CD4-positive, alpha-beta T cell treated with Interleukin-6 at 100 ng/mL for 8 hours (primary cell): ENCODE measurements at regions not wholly inside any gene's neighbourhood (a gene's known extent, or its start where the extent isn't known, plus 50 kb on each side); places are given as distances from the start of the nearest gene placed in this dataset.
"Not testable (repeated sequence)": the region's sequence is repeated elsewhere in the genome, so short reads cannot be mapped to it uniquely, and the experiment has no call there.

ENCODE experiments used
- DNase-seq: peaks from one replicate; pipeline ENCODE4 v3.0.0-alpha.2; 2020; ENCODE audit warnings: mixed read lengths, low spot score

DNA sequence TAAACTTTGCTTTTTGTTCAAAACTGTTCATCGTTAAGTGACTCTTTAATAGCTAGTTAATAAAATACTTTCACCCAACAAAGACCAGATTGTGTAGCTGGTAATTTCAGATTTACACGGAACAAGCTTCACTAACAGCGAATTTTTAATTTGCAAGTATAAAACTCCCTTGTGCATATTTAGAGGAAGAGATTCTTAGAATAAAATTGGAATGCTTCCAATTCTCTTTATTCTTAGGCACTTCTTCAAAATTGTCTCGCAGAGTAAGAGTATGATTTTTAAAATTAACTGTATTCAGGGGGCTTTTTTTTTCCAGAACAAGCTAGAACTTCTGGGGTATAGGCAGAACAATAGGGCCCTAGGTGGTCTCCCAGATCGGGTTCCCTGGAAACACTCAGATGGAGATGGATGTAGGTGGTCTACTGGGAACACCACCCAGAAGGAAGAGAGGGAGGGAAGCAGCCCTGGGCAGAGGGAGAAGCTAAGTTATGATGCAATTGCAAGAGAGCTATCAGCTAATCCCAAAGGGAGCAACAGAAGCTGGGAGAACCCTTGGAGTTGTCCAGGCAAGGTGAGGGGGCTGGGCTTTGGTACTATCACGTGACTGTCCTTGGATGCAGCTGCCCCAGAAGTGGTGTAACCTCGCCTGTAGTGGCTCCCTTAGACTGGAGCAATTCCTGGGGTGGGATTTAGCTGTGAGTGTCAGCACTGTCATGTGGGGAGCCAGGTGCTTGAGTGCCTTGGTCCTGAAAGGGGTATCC is 151.7 kb upstream of the ASB18 start:
- no peak for DNase-seq

DNA sequence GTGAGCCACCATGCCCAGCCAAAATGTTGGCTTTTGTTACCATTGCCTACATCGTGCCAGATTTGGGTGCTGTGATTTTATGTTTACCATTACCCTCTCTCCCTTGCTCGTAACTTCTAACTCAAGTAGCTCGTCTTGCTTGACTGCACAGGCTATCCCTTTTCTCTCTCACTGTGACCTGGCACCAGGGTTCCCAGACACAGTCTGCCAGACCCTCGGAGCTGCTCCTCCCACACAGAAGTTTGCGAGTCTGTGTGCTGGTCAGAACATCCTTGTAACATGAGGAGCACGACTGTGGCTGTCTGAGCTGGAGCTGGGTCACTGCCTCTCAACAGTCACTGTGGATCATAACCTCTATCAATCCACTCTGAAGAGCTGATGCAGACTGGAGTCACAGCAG is 152.5 kb upstream of the ACKR3 start:
- DNase-seq = no peak

DNA sequence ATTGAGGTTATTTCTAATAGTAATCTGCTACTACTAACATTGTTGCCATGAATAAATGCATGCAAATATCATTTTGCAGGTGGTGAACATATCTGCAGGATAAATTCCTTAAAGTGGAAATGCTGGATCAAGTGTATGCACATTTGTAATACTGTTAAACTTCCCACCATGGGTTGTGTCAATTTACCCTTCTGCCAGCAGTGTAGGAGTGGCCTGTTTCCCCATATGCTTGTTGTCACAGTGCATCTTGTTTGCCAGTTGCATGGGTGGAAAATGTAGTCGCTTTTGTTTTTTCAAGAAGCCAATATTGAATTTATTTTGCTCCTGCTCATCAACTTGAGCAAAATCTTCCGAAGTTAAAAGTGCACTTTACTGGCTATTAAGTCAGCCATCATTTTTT is 139.0 kb upstream of the ACKR3 start:
- no peak for DNase-seq

DNA sequence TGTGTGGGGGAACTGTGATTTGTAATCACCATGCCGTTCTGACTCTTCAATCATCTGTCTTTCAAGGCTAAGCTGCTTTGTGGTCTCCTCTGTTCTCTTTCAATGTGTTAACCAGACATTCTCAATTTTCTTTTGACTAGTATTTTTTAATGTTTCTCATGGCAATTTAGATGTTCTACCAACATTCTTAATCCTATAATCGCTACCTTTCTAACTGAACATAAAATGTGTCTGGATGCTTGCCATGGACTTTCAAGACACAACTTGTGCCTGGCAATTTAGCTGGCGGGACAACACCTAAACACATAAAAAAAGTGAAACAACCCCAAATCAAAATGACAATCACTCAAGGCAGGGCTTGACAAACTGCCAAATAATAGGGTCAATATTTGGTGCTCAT is 135.0 kb upstream of the ACKR3 start:
- DNase-seq = no peak

DNA sequence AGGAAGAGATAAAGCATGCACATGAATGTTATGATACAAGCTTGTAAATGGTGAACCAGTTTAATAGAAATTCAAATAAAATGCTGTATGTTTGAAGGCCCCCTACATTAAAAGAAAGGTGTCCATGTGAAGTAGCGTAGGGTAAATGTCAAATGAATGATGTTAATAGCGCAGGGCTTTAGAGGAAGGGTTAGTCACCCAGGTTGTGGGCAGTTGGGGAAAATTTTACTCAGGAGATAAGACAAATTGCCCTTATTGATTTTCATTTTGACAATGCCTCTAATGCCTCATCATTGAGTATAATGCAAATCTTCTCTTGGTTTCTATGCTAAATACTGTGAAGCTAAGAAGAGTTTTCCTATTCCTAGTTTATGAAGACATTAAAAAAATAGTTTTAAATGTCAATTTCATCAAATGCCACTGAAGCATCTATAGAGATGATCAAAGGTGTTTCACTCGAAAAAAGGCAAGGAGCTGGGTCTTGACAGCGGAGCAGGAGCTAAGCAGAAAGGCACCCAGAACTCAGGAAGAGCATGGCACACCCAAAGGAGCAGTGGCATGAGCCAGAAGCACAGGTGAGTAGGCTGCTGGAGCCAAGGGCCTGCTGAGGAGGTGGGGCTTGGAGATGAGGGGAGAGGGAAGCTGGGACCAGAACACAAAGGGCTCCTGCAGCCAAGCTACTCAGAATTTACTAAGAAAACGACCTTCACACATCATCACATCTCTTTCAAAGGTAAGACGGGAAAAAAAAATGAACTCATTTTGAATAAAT is 129.3 kb upstream of the ACKR3 start:
- DNase-seq = no peak

DNA sequence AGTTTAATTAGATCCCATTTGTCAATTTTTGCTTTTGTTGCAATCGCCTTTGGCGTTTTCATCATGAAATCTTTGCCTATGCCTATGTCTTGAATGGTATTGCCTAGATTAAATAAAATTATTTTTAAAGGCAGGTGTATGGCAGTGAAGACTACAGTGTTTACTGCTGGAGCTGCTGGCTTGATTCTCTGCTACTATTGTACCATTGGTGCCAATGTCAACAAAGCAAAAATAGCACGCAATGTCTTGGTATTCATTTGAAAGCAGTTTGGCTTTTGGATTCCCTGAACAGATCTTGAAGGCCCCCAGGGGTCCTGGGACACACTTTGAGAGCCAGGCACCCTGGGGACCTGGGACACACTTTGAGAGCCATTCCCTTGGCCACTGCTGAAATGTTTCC is 125.4 kb upstream of the ACKR3 start:
- no peak for DNase-seq

DNA sequence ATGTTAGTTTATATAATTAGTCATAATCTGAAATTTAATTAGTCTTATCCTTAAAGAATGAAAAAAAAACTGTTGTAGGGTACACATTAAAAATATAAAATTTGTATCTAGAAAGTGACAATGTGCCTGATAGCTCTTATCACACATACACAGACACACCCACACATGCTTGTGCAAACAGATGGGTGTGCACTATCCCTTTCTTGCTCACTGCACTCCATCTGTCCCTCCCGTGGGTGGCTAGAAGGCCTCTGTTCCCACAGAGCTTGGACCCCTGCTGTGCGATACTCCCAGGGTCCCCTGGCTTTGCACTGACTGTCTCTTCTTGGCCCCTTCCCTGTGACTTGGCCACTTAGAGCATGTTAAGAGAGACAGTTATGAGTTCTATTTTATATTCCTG is 123.9 kb upstream of the ACKR3 start:
- no peak for DNase-seq

DNA sequence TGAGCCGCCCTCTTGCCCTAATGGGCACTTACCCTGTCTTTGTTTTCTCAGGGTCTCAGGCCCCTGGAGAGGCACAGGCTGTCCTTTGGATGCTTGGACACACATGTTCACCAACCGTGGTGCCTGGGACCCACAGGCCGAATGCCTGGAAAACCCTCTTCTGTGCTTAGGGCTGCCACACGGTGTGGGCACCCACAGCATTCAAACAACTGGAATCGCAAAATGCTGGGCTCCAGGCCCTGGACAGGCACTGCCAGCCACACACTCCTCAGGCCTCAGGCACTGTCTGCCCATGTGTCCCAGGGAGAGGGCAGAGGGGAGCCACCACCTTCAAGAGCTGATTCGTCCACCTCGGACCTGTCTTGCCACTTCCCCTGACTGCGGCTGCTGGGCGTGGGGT is 123.1 kb upstream of the ACKR3 start:
- DNase-seq = no peak

DNA sequence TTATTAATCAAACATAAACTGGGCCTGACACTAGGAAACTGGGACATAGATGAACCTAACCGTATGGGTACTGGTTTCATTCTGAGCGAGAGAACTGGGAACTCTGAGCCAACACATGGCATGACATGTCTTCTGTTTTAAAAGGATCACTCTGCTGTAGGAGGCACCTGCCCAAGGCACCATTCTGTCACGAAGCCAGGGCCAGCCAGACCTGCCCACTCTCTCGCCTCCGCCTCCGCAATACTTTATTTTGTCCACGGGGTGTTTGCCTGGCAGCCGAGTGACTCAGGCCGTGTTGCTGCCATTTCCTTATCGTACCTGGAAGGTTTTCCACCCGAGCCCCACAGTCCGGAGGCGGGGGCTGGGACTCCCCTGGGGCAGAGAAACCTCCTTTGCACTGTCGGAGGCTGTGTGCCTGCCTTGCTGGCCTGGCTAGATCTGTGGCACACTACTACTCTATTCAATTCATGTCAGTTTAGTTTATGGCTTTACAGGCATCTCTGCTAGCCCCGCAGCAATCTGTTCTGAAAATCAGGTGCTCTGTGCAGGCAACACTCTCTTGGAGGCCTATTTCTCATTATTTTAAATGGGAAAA is 120.4 kb upstream of the ACKR3 start:
- no peak for DNase-seq

DNA sequence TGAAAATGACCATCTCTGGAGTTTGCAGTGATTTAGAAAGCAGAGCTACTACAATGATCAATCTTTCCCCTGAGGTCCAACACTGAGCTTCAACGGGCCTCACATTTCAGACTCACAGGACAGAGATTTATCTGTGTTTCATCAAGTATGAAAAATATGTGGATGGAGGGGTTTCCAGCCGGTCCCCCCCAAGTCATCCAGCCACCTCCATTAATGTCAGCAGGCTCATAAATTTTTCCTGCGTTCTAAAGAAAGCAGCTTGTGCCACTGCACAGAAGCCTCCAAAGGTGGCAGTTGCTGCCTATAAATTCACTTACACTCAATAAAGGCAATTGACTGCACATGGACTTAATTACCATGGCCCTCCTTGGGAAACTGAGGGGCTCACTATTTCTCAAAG is 117.4 kb upstream of the ACKR3 start:
- DNase-seq = no peak

DNA sequence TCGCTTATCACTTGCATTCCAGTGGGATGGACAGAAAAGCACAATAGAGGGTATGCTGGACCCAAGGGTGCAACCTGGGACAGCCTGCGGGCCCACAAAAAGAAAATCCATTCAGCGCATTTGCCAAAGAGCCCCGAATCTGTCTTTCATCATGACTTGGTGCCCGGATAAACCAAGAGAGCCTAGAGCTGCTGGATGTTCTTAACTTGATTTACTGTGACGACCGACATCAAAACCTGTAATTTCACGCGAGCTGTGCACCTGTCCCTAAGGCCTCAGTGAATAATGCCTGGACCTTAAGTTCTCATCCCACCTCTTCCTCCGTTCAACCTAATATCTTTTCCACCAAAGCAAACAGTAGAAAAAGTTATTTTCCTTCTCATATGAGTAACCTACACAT is 115.5 kb upstream of the ACKR3 start:
- DNase-seq = no peak

DNA sequence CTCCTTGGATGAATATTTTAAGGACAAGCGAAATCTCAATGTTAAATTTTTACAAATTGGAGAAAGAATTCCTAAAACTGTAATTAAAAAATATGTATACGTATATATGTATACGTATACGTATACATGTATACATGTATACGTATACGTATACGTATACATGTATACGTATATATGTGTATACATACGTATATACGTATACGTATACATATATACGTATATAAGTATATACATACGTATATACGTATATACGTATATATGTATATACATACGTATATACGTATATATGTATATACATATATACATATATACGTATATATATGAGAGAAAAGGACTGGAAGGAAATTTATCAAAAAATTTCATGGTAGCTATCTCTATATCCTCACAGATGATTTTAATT is 110.2 kb upstream of the ACKR3 start:
- no peak for DNase-seq

DNA sequence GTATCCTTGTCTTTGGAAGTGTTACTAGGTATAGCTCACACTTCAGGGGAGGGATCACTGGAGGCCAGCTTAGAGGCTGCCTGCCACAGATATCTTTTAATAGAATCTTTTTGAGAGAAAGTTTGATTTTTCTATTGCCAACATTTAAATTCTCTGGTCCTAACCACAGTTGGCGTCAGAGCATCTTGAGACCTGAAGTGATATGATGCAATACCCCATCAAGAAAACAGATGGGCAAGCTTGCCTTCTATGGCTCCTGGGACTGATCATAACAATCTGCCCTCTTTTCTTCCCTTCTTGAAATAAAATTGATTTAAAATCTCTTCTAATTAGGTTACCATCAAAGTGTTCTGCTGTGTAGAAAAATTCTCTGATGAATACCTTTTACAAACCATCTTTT is 105.5 kb upstream of the ACKR3 start:
- no peak for DNase-seq

DNA sequence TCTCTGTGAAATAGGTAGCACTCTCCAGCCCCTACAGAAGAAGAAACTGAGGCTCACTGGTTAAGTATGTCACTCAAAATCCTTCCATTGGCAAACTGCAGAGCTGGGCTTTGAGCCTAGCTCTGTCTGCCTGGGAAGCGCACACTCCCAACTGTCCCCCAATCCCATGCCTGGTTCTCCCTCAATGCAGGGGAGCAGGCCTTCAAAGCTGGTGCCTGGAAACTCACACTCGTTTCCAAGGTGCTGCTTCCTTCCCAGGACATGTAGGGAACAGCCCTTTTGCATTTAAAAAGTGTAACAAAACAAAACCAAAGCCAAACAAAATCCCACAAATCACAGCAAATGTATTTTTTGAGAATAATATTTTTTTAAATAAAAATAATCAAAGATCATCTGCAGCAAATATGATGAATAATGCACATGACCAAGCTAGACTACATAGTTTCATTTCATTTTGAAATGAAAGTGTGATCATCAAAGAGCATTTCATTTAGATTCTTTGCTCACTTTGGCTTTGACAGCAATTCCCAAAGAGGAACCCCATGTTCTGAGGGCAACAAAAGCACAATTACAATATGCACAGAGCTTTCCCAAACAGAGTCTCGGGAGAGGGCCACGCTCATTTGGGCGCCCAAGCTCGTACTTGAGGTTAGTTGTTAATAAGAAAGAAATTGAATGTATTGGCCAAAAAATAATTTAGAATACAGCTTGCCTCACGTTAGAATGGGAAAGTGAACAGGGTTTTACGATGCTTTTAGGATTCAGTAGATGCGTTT is 96.7 kb upstream of the ACKR3 start:
- DNase-seq = no peak

DNA sequence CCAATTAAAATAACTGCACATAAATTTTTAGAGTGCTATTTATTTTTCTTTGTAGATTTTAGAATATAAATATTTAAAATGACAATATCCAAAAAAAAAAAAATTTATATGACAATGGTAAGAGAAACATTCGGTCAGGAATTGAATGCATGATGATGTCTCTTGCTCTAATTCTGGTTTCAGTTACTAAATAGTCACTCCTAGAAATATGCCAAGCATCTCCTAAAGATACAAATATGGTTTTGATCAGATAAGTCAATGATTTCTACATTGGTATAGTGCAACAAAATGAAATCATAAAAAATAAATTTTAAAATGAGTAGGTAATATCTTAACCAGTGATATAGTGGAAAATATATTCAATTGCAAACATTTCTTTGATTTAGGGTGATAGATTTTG is 95.9 kb upstream of the ACKR3 start:
- DNase-seq = no peak

DNA sequence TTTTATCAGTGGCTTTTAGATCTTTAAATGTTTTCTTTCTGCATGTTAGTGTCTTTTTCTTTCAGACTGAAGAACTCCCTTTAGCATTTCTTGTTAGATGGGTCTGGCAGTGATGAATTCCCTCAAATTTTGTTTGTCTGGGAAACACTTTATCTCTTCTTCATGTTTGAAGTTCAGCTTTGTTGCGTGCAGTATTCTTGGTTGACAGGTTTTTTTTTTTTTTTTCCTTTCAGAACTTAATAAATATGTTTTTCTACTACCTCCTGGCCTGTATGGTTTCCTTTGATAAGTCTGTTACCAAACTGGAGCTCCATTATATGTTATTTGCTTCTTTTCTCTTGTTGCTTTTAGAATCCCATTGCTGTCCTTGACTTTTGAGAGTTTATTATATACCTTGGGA is 89.8 kb upstream of the ACKR3 start:
- DNase-seq = no peak

DNA sequence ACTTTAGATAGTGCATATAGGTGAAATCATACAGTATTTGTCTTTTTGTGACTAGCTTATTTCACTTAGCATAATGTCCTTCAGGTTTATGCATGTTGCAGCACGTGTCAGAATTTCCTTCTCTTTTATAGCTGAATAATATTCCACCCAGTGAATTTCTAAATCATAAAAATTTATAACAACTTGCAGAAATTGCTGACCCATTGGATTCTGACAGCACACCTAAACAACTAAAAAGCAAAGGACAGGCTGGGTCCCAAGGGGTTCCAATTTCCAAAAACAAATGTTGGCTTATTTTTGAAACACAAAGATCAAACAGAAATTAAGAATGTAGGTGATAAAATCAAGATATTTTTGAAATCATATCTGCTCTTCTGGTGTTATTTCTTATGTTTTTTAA is 86.5 kb upstream of the ACKR3 start:
- no peak for DNase-seq

DNA sequence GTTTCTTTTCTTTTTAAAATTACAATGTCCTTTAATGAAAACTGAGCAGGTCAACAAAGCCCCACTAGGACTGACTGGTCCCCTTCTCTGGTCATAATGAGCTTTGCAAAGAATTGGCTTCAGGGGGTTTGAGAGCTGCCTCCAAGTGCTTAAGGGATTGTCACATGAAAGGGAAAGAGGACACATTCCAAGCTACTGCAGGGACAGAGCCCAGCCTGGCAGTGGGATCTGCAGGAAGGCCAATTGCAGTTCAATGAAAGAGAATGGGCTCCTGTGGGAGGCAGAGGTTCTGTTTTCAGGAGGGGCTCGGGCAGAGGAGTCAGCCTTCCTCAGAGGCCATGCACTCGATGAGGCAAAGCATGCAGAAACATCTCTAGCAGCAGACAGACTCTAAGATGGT is 84.1 kb upstream of the ACKR3 start:
- no peak for DNase-seq

DNA sequence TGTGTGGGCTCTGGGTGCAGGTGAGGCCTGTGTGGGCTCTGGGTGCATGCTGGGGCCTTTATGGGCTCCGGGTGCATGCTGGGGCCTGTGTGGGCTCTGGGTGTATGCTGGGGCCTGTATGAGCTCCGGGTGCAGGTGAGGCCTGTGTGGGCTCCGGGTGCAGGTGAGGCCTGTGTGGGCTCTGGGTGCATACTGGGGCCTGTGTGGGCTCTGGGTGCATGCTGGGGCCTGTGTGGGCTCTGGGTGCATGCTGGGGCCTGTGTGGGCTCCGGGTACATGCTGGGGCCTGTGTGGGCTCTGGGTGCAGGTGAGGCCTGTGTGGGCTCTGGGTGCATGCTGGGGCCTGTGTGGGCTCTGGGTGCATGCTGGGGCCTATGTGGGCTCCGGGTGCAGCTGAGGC is 80.5 kb upstream of the ACKR3 start:
- not testable (repeated sequence) for DNase-seq

DNA sequence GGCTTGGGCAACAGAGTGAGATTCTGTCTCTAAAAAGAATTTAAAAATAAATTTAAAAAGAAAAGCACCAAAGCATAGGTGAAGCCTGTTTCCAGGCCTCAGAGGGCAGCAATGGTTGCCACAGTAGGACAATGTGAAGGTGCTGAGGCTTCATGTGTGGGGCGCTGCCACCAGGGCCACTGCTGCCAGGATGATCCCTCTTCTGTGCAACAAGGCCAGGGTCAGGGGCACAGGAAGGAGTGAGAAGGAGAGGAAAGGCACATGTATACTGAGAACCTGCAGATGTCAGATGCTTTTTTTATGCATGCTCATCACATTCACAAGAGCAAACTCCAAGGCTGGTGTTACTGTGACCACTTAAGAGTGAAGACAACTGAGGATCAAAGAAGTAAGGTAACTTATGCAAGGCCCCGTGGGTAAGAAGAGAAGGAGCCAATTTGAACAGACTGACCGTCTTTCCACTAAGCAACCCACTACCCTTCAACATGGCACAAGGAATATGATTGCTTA is 79.7 kb upstream of the ACKR3 start:
- no peak for DNase-seq

DNA sequence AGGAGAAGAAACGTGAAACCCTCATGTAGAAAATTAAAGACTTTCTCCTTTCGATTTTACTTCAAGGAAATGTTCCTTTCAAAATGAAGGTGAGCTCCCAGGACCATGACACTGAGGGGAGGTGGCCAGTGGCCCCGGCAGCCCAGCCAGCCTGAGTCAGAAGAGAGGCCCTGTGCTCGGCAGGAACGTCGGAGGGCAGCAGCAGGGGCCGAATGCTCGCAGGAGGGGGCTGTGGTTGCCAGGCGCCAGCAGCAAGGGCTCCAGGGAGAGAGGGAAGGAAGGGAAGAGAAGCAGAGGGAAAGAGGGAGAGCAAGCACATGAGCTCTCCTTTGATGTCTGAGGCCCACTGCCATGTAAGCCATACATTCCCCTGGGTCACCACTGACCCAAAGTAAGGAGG is 73.3 kb upstream of the ACKR3 start:
- DNase-seq = no peak

DNA sequence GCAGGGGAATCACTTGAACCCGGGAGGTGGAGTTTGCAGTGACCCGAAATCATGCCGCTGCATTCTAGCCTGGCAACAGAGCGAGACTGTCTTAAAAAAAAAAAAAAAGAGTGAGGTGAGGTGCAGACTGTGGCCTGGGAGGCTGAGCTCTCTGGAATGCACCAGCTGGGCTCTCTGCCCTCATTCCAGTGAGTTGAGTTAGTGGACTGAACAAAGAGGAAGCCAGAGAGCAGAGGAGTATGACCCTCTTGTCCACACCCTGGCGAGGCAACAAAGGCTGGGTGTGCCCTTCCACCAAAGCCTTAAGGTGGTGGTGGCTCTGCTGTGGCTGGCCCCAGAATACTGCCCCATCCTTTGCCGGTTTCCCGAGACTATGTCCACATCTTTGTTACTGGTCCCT is 71.3 kb upstream of the ACKR3 start:
- DNase-seq = no peak
